ENCODE measurements at regions not wholly inside any gene's neighbourhood (a gene's known extent, or its start where the extent isn't known, plus 50 kb on each side); places are given as distances from the start of the nearest gene placed in this dataset.

GRCh38 chr6:86147311-86147710 is 504.6 kb upstream of the SYNCRIP start:
- TF ChIP-seq GLIS3 (CRISPR knock-in tag; IDR thresholded peaks at IDR 0.05) (no peak), POU6F1 (CRISPR knock-in tag; IDR thresholded peaks at IDR 0.05; ENCODE audit: borderline replicate concordance, low read depth) (no peak), PATZ1 (CRISPR knock-in tag; IDR thresholded peaks at IDR 0.05; ENCODE audit: borderline replicate concordance) (no peak), RARB (CRISPR knock-in tag; IDR thresholded peaks at IDR 0.05) (no peak)

All from SK-N-SH treated with all-trans-retinoic acid at 6 μM for 48 hours (cell line).